Central memory CD8-positive, alpha-beta T cell (primary cell): ENCODE measurements at regions not wholly inside any gene's neighbourhood (a gene's known extent, or its start where the extent isn't known, plus 50 kb on each side); places are given as distances from the start of the nearest gene placed in this dataset.
A peak's percentile ranks its signal among the peaks of the same experiment; 100 is the strongest.
"Not testable (repeated sequence)": the region's sequence is repeated elsewhere in the genome, so short reads cannot be mapped to it uniquely, and the experiment has no call there.

Source experiments
- ATAC-seq: fragments of 150-1000 bp; cut with Tn5 transposase; replicated peaks from 2 replicates; pipeline ENCODE4 v1.10.0; 2022; ENCODE audit warnings: mild to moderate bottlenecking, moderate FRiP score, moderate number of reproducible peaks; ENCODE audit not compliant: poor library complexity, severe bottlenecking; ENCODE audit errors: extremely low read depth
- DNase-seq, 2 donors: peaks; one replicate each; pipeline ENCODE4 v3.0.0; 2021; ENCODE audit warnings: low spot score in 2 of 2
- H3K27ac Mint-ChIP-seq: one replicate; pipeline ENCODE4 v1.8.0; 2022; ENCODE audit warnings: low read depth, mild to moderate bottlenecking, moderate library complexity, mixed read lengths
- H3K27me3 Mint-ChIP-seq: one replicate; pipeline ENCODE4 v1.8.0; 2022; ENCODE audit warnings: mixed read lengths
- H3K36me3 Mint-ChIP-seq: one replicate; pipeline ENCODE4 v1.8.0; 2022; ENCODE audit warnings: mild to moderate bottlenecking, moderate library complexity, mixed read lengths; ENCODE audit not compliant: insufficient read depth
- H3K4me1 Mint-ChIP-seq: one replicate; pipeline ENCODE4 v1.8.0; 2022; ENCODE audit warnings: mixed read lengths
- H3K4me3 Mint-ChIP-seq: one replicate; pipeline ENCODE4 v1.8.0; 2022; ENCODE audit warnings: mild to moderate bottlenecking, moderate library complexity, mixed read lengths
- H3K9me3 Mint-ChIP-seq: one replicate; pipeline ENCODE4 v1.8.0; 2022; ENCODE audit warnings: mixed read lengths

- H3K27me3 Mint-ChIP-seq, H3K27ac Mint-ChIP-seq, ATAC-seq, H3K4me3 Mint-ChIP-seq, H3K9me3 Mint-ChIP-seq, H3K4me1 Mint-ChIP-seq, DNase-seq, H3K36me3 Mint-ChIP-seq: not testable (repeated sequence)
Measured at GRCh38 chrY:17716329-17717043, 163.5 kb downstream of the CDY2B start.

- H3K9me3 Mint-ChIP-seq, H3K4me1 Mint-ChIP-seq, DNase-seq, H3K4me3 Mint-ChIP-seq, H3K36me3 Mint-ChIP-seq, H3K27ac Mint-ChIP-seq, H3K27me3 Mint-ChIP-seq, ATAC-seq: not testable (repeated sequence)
Measured at GRCh38 chrY:17668037-17668436, 212.0 kb downstream of the CDY2B start.

GRCh38 chrY:17643052-17643451 is 237.0 kb downstream of the CDY2B start:
- not testable (repeated sequence) for ATAC-seq, H3K27me3 Mint-ChIP-seq, H3K4me1 Mint-ChIP-seq, DNase-seq, H3K9me3 Mint-ChIP-seq, H3K36me3 Mint-ChIP-seq, H3K27ac Mint-ChIP-seq, H3K4me3 Mint-ChIP-seq

- not testable (repeated sequence) for H3K27me3 Mint-ChIP-seq, H3K9me3 Mint-ChIP-seq, H3K4me3 Mint-ChIP-seq, DNase-seq, H3K36me3 Mint-ChIP-seq, H3K27ac Mint-ChIP-seq, H3K4me1 Mint-ChIP-seq, ATAC-seq
Measured at GRCh38 chrY:17634484-17634883, 245.5 kb downstream of the CDY2B start.

- H3K4me3 Mint-ChIP-seq, H3K36me3 Mint-ChIP-seq, H3K27me3 Mint-ChIP-seq, H3K9me3 Mint-ChIP-seq, H3K27ac Mint-ChIP-seq, H3K4me1 Mint-ChIP-seq, ATAC-seq, DNase-seq: not testable (repeated sequence)
Measured at GRCh38 chrY:17611256-17611655, 268.8 kb downstream of the CDY2B start.

- not testable (repeated sequence) for H3K9me3 Mint-ChIP-seq, H3K36me3 Mint-ChIP-seq, DNase-seq, ATAC-seq, H3K27me3 Mint-ChIP-seq, H3K4me1 Mint-ChIP-seq, H3K4me3 Mint-ChIP-seq, H3K27ac Mint-ChIP-seq
Measured at GRCh38 chrY:17610649-17611048, 269.4 kb downstream of the CDY2B start.

- not testable (repeated sequence) for H3K27me3 Mint-ChIP-seq, H3K4me1 Mint-ChIP-seq, H3K4me3 Mint-ChIP-seq, H3K27ac Mint-ChIP-seq, H3K36me3 Mint-ChIP-seq, DNase-seq, ATAC-seq, H3K9me3 Mint-ChIP-seq
Measured at GRCh38 chrY:17607150-17607549, 272.9 kb downstream of the CDY2B start.

- not testable (repeated sequence) for H3K27me3 Mint-ChIP-seq, H3K36me3 Mint-ChIP-seq, DNase-seq, H3K27ac Mint-ChIP-seq, H3K9me3 Mint-ChIP-seq, ATAC-seq, H3K4me3 Mint-ChIP-seq, H3K4me1 Mint-ChIP-seq
Measured at GRCh38 chrY:17599263-17599662, 280.8 kb downstream of the CDY2B start.

GRCh38 chrY:17593748-17594147 is 286.3 kb downstream of the CDY2B start:
- not testable (repeated sequence) for ATAC-seq, H3K36me3 Mint-ChIP-seq, H3K27me3 Mint-ChIP-seq, DNase-seq, H3K9me3 Mint-ChIP-seq, H3K4me1 Mint-ChIP-seq, H3K27ac Mint-ChIP-seq, H3K4me3 Mint-ChIP-seq

GRCh38 chrY:17579956-17580519 is 300.0 kb downstream of the CDY2B start:
- not testable (repeated sequence) for H3K4me3 Mint-ChIP-seq, H3K4me1 Mint-ChIP-seq, H3K27me3 Mint-ChIP-seq, H3K27ac Mint-ChIP-seq, H3K36me3 Mint-ChIP-seq, DNase-seq, H3K9me3 Mint-ChIP-seq
- ATAC-seq, result peak; percentile 55

GRCh38 chrY:17579131-17579955 is 300.7 kb downstream of the CDY2B start:
- ATAC-seq, result peak; percentile 73
- H3K27ac Mint-ChIP-seq, H3K9me3 Mint-ChIP-seq, H3K27me3 Mint-ChIP-seq, H3K4me1 Mint-ChIP-seq, H3K36me3 Mint-ChIP-seq: not testable (repeated sequence)
- peak overlapping the region; percentile 73 for H3K4me3 Mint-ChIP-seq
- peak in 1 of 2 donors; percentile 9 for DNase-seq

- DNase-seq, ATAC-seq: not testable (repeated sequence)
Measured at GRCh38 chrY:17563114-17563513, 316.9 kb downstream of the CDY2B start.

More at GRCh38 chrY:17563114-17563513, 316.9 kb downstream of the CDY2B start:
- H3K36me3 Mint-ChIP-seq, H3K27ac Mint-ChIP-seq, H3K4me3 Mint-ChIP-seq, H3K9me3 Mint-ChIP-seq, H3K4me1 Mint-ChIP-seq, H3K27me3 Mint-ChIP-seq: not testable (repeated sequence)
